ENCODE measurements at regions not wholly inside any gene's neighbourhood (a gene's known extent, or its start where the extent isn't known, plus 50 kb on each side); places are given as distances from the start of the nearest gene placed in this dataset.

- DNase-seq (ENCODE audit: low spot score) = no peak
These were observed 53.8 kb upstream of the SLC66A3 start for GRCh38 chr2:11101430-11101829.

GRCh38 chr2:11102466-11102865 is 52.8 kb upstream of the SLC66A3 start:
- DNase-seq (ENCODE audit: low spot score) = no peak

GRCh38 chr2:11102956-11103860 is 52.1 kb upstream of the SLC66A3 start:
- DNase-seq (ENCODE audit: low spot score) = no peak

- DNase-seq (ENCODE audit: low spot score) = no peak
These were observed 51.1 kb upstream of the SLC66A3 start for GRCh38 chr2:11103984-11104793.

GRCh38 chr2:11104794-11105660 is 50.2 kb upstream of the SLC66A3 start:
- DNase-seq (ENCODE audit: low spot score) = no peak

Measured in GM03348 (cell line).